Keratinocyte (primary cell): ENCODE measurements at regions not wholly inside any gene's neighbourhood (a gene's known extent, or its start where the extent isn't known, plus 50 kb on each side); places are given as distances from the start of the nearest gene placed in this dataset.

ENCODE experiments used
- CTCF ChIP-seq, 3 experiments: IDR thresholded peaks in 1 of 3; conservative IDR thresholded peaks in 1 of 3; optimal IDR thresholded peaks in 1 of 3; 2 replicates in 2 of 3; 3 replicates in 1 of 3; pipeline versions ENCODE3 to v1.5.1; 2011; ENCODE audit warnings: low read length in 3 of 3, mild to moderate bottlenecking in 3 of 3, moderate library complexity in 2 of 3, control low read depth in 1 of 3, inconsistent platforms in 1 of 3; ENCODE audit not compliant: insufficient read depth in 2 of 3; ENCODE audit errors: extremely low read depth in 1 of 3
- EZH2 ChIP-seq: IDR thresholded peaks from one replicate; pipeline ENCODE4 v1.6.1; 2012; ENCODE audit warnings: inconsistent platforms, mild to moderate bottlenecking, low read length, moderate library complexity

- TF ChIP-seq CTCF (optimal IDR thresholded peaks at IDR 0.05 in 1 of 3, IDR thresholded peaks at IDR 0.05 in 1 of 3, conservative IDR thresholded peaks at IDR 0.05 in 1 of 3; ENCODE audit: extremely low read depth in 1 of 3, insufficient read depth in 2 of 3, low read length in 3 of 3): no peak
- no peak for TF ChIP-seq EZH2
Measured at GRCh38 chr11:129508163-129508562, 132.5 kb downstream of the BARX2 start.
